H1 (cell line): ENCODE measurements at regions not wholly inside any gene's neighbourhood (a gene's known extent, or its start where the extent isn't known, plus 50 kb on each side); places are given as distances from the start of the nearest gene placed in this dataset.

ENCODE experiments used
- CTCF ChIA-PET: fragments of 300-600 bp; sonication (Branson Sonifier 250); formaldehyde crosslinking; loops from one replicate; lab custom pipeline; 2021; ENCODE audit not compliant: partially characterized antibody; lab: Charles Lee
- POLR2A ChIA-PET: fragments of 300-600 bp; sonication (Branson Sonifier 250); formaldehyde crosslinking; loops from one replicate; lab custom pipeline; 2021; ENCODE audit warnings: inconsistent platforms; ENCODE audit not compliant: partially characterized antibody; lab: Charles Lee
- DNase-seq, 2 experiments: peaks; one replicate each; pipeline versions ENCODE4 v3.0.0 to v3.0.0-alpha.2; 2010 to 2022; ENCODE audit warnings: low spot score in 2 of 2, low read depth in 1 of 2, mixed read lengths in 1 of 2
- FAIRE-seq: peaks from 2 replicates; lab custom pipeline; 2011; peaks lifted over from hg19 to GRCh38; lab: Jason Lieb, UNC
- H2AFZ ChIP-seq: 2 replicates; pipeline ENCODE4 v1.8.1; 2012; ENCODE audit warnings: low read length, inconsistent platforms
- H2AK5ac ChIP-seq: 2 replicates; pipeline ENCODE4 v1.6.1; 2013; ENCODE audit warnings: low read depth, low read length
- H2BK120ac ChIP-seq: replicated peaks from 2 replicates; pipeline ENCODE3; 2013; ENCODE audit warnings: low read depth, low read length, inconsistent platforms
- H2BK12ac ChIP-seq: 2 replicates; pipeline ENCODE4 v1.6.1; 2013; ENCODE audit warnings: low read depth, low read length
- H2BK15ac ChIP-seq: 2 replicates; pipeline ENCODE4 v1.6.1; 2013; ENCODE audit warnings: low read length
- H2BK20ac ChIP-seq: 2 replicates; pipeline ENCODE4 v1.6.1; 2013; ENCODE audit warnings: low read length
- H2BK5ac ChIP-seq: 2 replicates; pipeline ENCODE4 v1.6.1; 2013; ENCODE audit warnings: low read depth, low read length
- H3K14ac ChIP-seq: 2 replicates; pipeline ENCODE4 v1.6.1; 2013; ENCODE audit warnings: inconsistent platforms; ENCODE audit not compliant: insufficient read length
- H3K18ac ChIP-seq: 2 replicates; pipeline ENCODE4 v1.6.1; 2013; ENCODE audit warnings: low read length; ENCODE audit errors: extremely low read depth
- H3K23ac ChIP-seq: 2 replicates; pipeline ENCODE4 v1.6.1; 2013; ENCODE audit warnings: inconsistent platforms; ENCODE audit not compliant: insufficient read length
- H3K23me2 ChIP-seq: 2 replicates; pipeline ENCODE4 v1.6.1; 2013; ENCODE audit warnings: low read depth, low read length
- H3K27ac ChIP-seq: 2 replicates; pipeline ENCODE4 v1.6.1; 2011; ENCODE audit warnings: low read depth, low read length, inconsistent platforms
- H3K27me3 ChIP-seq, 4 experiments: replicated peaks in 1 of 4; 1 replicate in 1 of 4; 2 replicates in 3 of 4; pipeline versions ENCODE4 v1.6.1 to v1.8.1; 2011 to 2013; ENCODE audit warnings: low read length in 3 of 4, mild to moderate bottlenecking in 3 of 4, inconsistent platforms in 2 of 4, mixed read lengths in 2 of 4, moderate library complexity in 1 of 4; ENCODE audit not compliant: control insufficient read depth in 3 of 4, insufficient read depth in 3 of 4; ENCODE audit errors: extremely low read depth in 1 of 4
- H3K36me3 ChIP-seq, 4 experiments: 2 replicates each; pipeline versions ENCODE4 v1.6.1 to v1.8.1; 2011 to 2013; ENCODE audit warnings: mild to moderate bottlenecking in 4 of 4, low read length in 3 of 4, moderate library complexity in 2 of 4, control low read depth in 1 of 4, inconsistent platforms in 1 of 4; ENCODE audit not compliant: insufficient read depth in 4 of 4, control insufficient read depth in 2 of 4
- H3K4ac ChIP-seq: replicated peaks from 2 replicates; pipeline ENCODE3; 2013; ENCODE audit warnings: low read length, low read depth, mixed read lengths, inconsistent platforms; ENCODE audit not compliant: insufficient read length
- H3K4me1 ChIP-seq, 4 experiments: replicated peaks in 1 of 4; 1 replicate in 1 of 4; 2 replicates in 3 of 4; pipeline versions ENCODE4 v1.6.1 to v1.8.1; 2011 to 2013; ENCODE audit warnings: low read length in 3 of 4, inconsistent platforms in 2 of 4, mixed read lengths in 1 of 4; ENCODE audit not compliant: insufficient read depth in 4 of 4, control insufficient read depth in 3 of 4
- H3K4me2 ChIP-seq, 2 experiments: 2 replicates each; pipeline versions ENCODE4 v1.6.1 to v1.8.1; 2011 to 2013; ENCODE audit warnings: low read depth in 2 of 2, low read length in 2 of 2, control low read depth in 1 of 2, inconsistent platforms in 1 of 2, mild to moderate bottlenecking in 1 of 2; ENCODE audit not compliant: insufficient read depth in 1 of 2
- H3K4me3 ChIP-seq, 4 experiments: fragments of 200-600, 300-600 bp in 1 of 4; sonication (generic), shearing (Covaris generic), sonication (Bioruptor Twin) in 1 of 4; 2 replicates each; pipeline versions ENCODE4 v1.5.1 to v1.8.1; 2011 to 2016; ENCODE audit warnings: low read length in 4 of 4, low read depth in 3 of 4, control low read depth in 2 of 4, inconsistent platforms in 2 of 4, mild to moderate bottlenecking in 2 of 4, mixed read lengths in 1 of 4, moderate library complexity in 1 of 4; ENCODE audit not compliant: insufficient read depth in 2 of 4; ENCODE audit errors: extremely low read depth in 1 of 4
- H3K56ac ChIP-seq: replicated peaks from 2 replicates; pipeline ENCODE3; 2013; ENCODE audit warnings: low read depth, mild to moderate bottlenecking, mixed read lengths, low read length, inconsistent platforms; ENCODE audit not compliant: insufficient read length
- H3K79me1 ChIP-seq: 2 replicates; pipeline ENCODE4 v1.6.1; 2013; ENCODE audit warnings: low read depth, low read length, control low read depth
- H3K79me2 ChIP-seq, 2 experiments: 2 replicates each; pipeline versions ENCODE4 v1.6.1 to v1.8.1; 2012 to 2013; ENCODE audit warnings: low read length in 2 of 2, mild to moderate bottlenecking in 2 of 2, inconsistent platforms in 1 of 2; ENCODE audit not compliant: insufficient read depth in 2 of 2, control insufficient read depth in 1 of 2
- H3K9ac ChIP-seq, 4 experiments: replicated peaks in 1 of 4; 1 replicate in 1 of 4; 2 replicates in 3 of 4; pipeline versions ENCODE4 v1.6.1 to v1.8.1; 2011 to 2013; ENCODE audit warnings: low read depth in 3 of 4, low read length in 3 of 4, control low read depth in 2 of 4, mild to moderate bottlenecking in 2 of 4, moderate library complexity in 2 of 4, inconsistent platforms in 1 of 4; ENCODE audit errors: extremely low read depth in 1 of 4
- H3K9me3 ChIP-seq, 2 experiments: 2 replicates each; pipeline versions ENCODE4 v1.6.1 to v1.8.1; 2012 to 2013; ENCODE audit warnings: mild to moderate bottlenecking in 2 of 2, moderate library complexity in 2 of 2, control low read depth in 1 of 2, inconsistent platforms in 1 of 2, low read depth in 1 of 2, low read length in 1 of 2, mixed read lengths in 1 of 2; ENCODE audit not compliant: insufficient read depth in 2 of 2
- H4K20me1 ChIP-seq, 2 experiments: replicated peaks in 1 of 2; 2 replicates each; pipeline versions ENCODE3 to v1.8.1; 2011 to 2013; ENCODE audit warnings: inconsistent platforms in 2 of 2, low read length in 2 of 2, mild to moderate bottlenecking in 1 of 2; ENCODE audit not compliant: insufficient read depth in 2 of 2, control insufficient read depth in 1 of 2
- H4K5ac ChIP-seq: 2 replicates; pipeline ENCODE4 v1.6.1; 2013; ENCODE audit warnings: low read length, low read depth, mixed read lengths, inconsistent platforms; ENCODE audit not compliant: insufficient read length
- H4K8ac ChIP-seq: 2 replicates; pipeline ENCODE4 v1.8.0; 2013; ENCODE audit warnings: mild to moderate bottlenecking, moderate library complexity, low read length, inconsistent platforms; ENCODE audit not compliant: insufficient read depth; ENCODE audit errors: extremely low read depth
- H4K91ac ChIP-seq: replicated peaks from 2 replicates; pipeline ENCODE3; 2013; ENCODE audit warnings: low read length, mixed read lengths, inconsistent platforms; ENCODE audit not compliant: insufficient read length
- ASH2L ChIP-seq: fragments of 200-600, 300-600 bp; sonication (generic); IDR thresholded peaks from one replicate; pipeline ENCODE4 v1.7.1; 2017; ENCODE audit warnings: low read length
- POLR2A ChIP-seq, 2 experiments: IDR thresholded peaks; 1 replicate in 1 of 2; 2 replicates in 1 of 2; pipeline ENCODE4 v1.6.1; 2011; ENCODE audit warnings: low read depth in 2 of 2, low read length in 2 of 2, mild to moderate bottlenecking in 2 of 2; ENCODE audit errors: control extremely low read depth in 1 of 2
- SP1 ChIP-seq: IDR thresholded peaks from 2 replicates; pipeline ENCODE4 v1.6.1; 2011; ENCODE audit warnings: low read depth, low read length
- SP4 ChIP-seq: IDR thresholded peaks from 2 replicates; pipeline ENCODE4 v1.6.1; 2012; ENCODE audit warnings: low read length, inconsistent platforms
- WGBS, 2 experiments: shearing (Covaris generic) in 1 of 2; methylation state at CpG; one replicate each; pipeline versions ENCODE4 v1.1.6 to v1.1.7; 2013 to 2015; ENCODE audit warnings: low lambda C conversion rate in 2 of 2, mixed read lengths in 2 of 2, inconsistent platforms in 1 of 2, low coverage in 1 of 2, missing lambda C conversion rate in 1 of 2; ENCODE audit not compliant: insufficient replicate concordance in 2 of 2, insufficient coverage in 1 of 2, insufficient read length in 1 of 2; ENCODE audit errors: extremely low coverage in 1 of 2, missing lambda C conversion rate in 1 of 2; 5-methylcytosine and 5-hydroxymethylcytosine counted together

DNA sequence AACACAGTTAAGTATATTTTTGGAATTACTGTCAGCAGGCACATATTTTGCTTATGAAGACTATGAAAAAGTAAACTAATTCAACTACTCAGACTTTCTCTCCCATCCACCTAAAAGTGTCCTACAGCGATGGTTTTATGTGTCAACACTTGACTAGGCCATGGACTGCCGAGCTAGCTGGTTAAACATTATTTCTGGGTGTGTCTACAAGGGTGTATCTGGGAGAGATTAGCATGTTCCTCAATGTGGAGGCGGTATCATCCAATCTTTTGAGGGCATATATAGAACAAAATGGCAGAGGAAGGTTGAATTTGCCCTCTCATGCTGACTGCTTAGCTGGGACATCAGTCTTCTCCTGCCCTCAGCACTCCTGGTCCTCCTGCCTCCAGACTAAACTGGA is 82.7 kb upstream of the CDYL2 start:
- TF ChIP-seq ASH2L (no peak), SP4 (no peak), POLR2A (IDR thresholded peaks at IDR 0.05; ENCODE audit: control extremely low read depth in 1 of 2, low read depth in 2 of 2, low read length in 2 of 2) (no peak), SP1 (no peak)
- H3K14ac ChIP-seq = no peak overlapping the region
- no peak overlapping the region for H2AK5ac ChIP-seq
- no peaks in the 10 kb centered on the region for H3K79me1 ChIP-seq
- H2AFZ ChIP-seq = no peak overlapping the region
- H3K4me2 ChIP-seq = no peak overlapping the region
- H3K9ac ChIP-seq = no peak overlapping the region
- no peak overlapping the region for H3K56ac ChIP-seq
- no peak overlapping the region for H2BK20ac ChIP-seq
- no peak overlapping the region for H3K27ac ChIP-seq
- no peaks in the 10 kb centered on the region for H3K23me2 ChIP-seq
- H3K9me3 ChIP-seq = peaks cover 0 to 3% of the 10 kb centered on the region in 2 experiments; a peak in 1 of 4 replicates
- POLR2A ChIA-PET = no interaction called here
- H4K20me1 ChIP-seq = no peaks in the 10 kb centered on the region
- no peak for FAIRE-seq
- H3K27me3 ChIP-seq = no peaks in the 10 kb centered on the region
- no peak overlapping the region for H3K4me3 ChIP-seq
- H3K4me1 ChIP-seq = no peaks in the 10 kb centered on the region
- no peak overlapping the region for H2BK15ac ChIP-seq
- H3K79me2 ChIP-seq = no peaks in the 10 kb centered on the region
- H3K18ac ChIP-seq = no peak overlapping the region
- no peak overlapping the region for H2BK12ac ChIP-seq
- H4K5ac ChIP-seq = no peak overlapping the region
- no peak overlapping the region for H3K4ac ChIP-seq
- no peak for DNase-seq
- H3K36me3 ChIP-seq = no peaks in the 10 kb centered on the region
- no peak overlapping the region for H4K91ac ChIP-seq
- CTCF ChIA-PET = interaction anchor here (0.7 kb wide), 2 partner anchors 62 to 1613 kb away, joined by 3 read pairs; no protein-coding TSS in a partner anchor
- no peak overlapping the region for H3K23ac ChIP-seq
- H2BK5ac ChIP-seq = no peak overlapping the region
- H2BK120ac ChIP-seq = no peak overlapping the region
- no peak overlapping the region for H4K8ac ChIP-seq
- WGBS, 2 experiments = 72% methylated on average over 3 of the region's 3 CpGs; no CpG with 5 or more reads in 1 of the 2 experiments
